GM12878 (cell line): ENCODE measurements at regions not wholly inside any gene's neighbourhood (a gene's known extent, or its start where the extent isn't known, plus 50 kb on each side); places are given as distances from the start of the nearest gene placed in this dataset.

ENCODE experiments used
- ATAC-seq: fragments of 200-7000 bp; cut with Tn5 transposase; 3 replicates; pipeline ENCODE4 v1.9.1; 2020; ENCODE audit warnings: mild to moderate bottlenecking, moderate library complexity
- BruUV-seq: library from RNA; stranded (reverse); fragments of 400-500 nt; replicated peaks from 2 replicates; lab custom pipeline; 2021; lab: Mats Ljungman, UMichigan
- CTCF ChIA-PET: fragments of 300-600 bp; sonication (Branson Sonifier 250); formaldehyde crosslinking; extraction: SDS; loops from one replicate; lab custom pipeline; 2021; ENCODE audit warnings: inconsistent platforms; lab: Yijun Ruan, JAX
- POLR2A ChIA-PET: fragments of 350-600 bp; formaldehyde crosslinking; extraction: SDS; loops from one replicate; lab custom pipeline; 2021; ENCODE audit warnings: inconsistent platforms; lab: Charles Lee
- RAD21 ChIA-PET: fragments of 300-600 bp; sonication (Branson Sonifier 250); formaldehyde crosslinking; loops from one replicate; lab custom pipeline; 2023; ENCODE audit warnings: antibody characterized with exemption; ENCODE audit not compliant: unreplicated experiment; lab: Charles Lee
- SMC1A ChIA-PET: fragments of 300-600 bp; sonication (Branson Sonifier 250); formaldehyde crosslinking; loops from one replicate; lab custom pipeline; 2023; ENCODE audit not compliant: unreplicated experiment, uncharacterized antibody; lab: Charles Lee
- DNase-seq: peaks from one replicate; pipeline ENCODE4 v3.0.0-alpha.2; 2011; ENCODE audit warnings: low read depth, low spot score
- FAIRE-seq: peaks from 3 replicates; lab custom pipeline; 2011; peaks lifted over from hg19 to GRCh38; lab: Jason Lieb, UNC
- H2AFZ ChIP-seq: 2 replicates; pipeline ENCODE4 v1.6.0; 2011; ENCODE audit warnings: low read depth, low read length, control low read depth; ENCODE audit not compliant: control insufficient read depth
- H3K27ac ChIP-seq: 2 replicates; pipeline ENCODE4 v1.5.1; 2011; ENCODE audit warnings: control low read depth; ENCODE audit not compliant: control insufficient read depth, insufficient read depth
- H3K27me3 ChIP-seq, 2 experiments: replicated peaks in 1 of 2; 2 replicates each; pipeline versions ENCODE4 v1.6.0 to v1.6.1; 2011; ENCODE audit warnings: low read length in 1 of 2; ENCODE audit not compliant: control insufficient read depth in 2 of 2, insufficient read depth in 2 of 2
- H3K36me3 ChIP-seq, 2 experiments: 2 replicates each; pipeline ENCODE4 v1.5.1; 2011; ENCODE audit warnings: low read length in 1 of 2; ENCODE audit not compliant: control insufficient read depth in 2 of 2, insufficient read depth in 2 of 2
- H3K4me1 ChIP-seq: 2 replicates; pipeline ENCODE4 v1.6.1; 2011; ENCODE audit warnings: mild to moderate bottlenecking, low read length, moderate library complexity, mixed read lengths; ENCODE audit not compliant: control insufficient read depth, insufficient read depth
- H3K4me2 ChIP-seq: 2 replicates; pipeline ENCODE4 v1.6.0; 2011; ENCODE audit warnings: control low read depth; ENCODE audit not compliant: control insufficient read depth, insufficient read depth
- H3K4me3 ChIP-seq: fragments of 200-600 bp; sonication (generic); 2 replicates; pipeline ENCODE4 v1.5.1; 2016
- H3K79me2 ChIP-seq: 2 replicates; pipeline ENCODE4 v1.6.0; 2011; ENCODE audit warnings: low read length; ENCODE audit not compliant: control insufficient read depth, insufficient read depth
- H3K9ac ChIP-seq: 2 replicates; pipeline ENCODE4 v1.8.0; 2011; ENCODE audit warnings: low read length, control low read depth, mixed read lengths; ENCODE audit not compliant: control insufficient read depth, insufficient read depth
- H3K9me3 ChIP-seq: replicated peaks from 3 replicates; pipeline ENCODE4 v1.5.1; 2011; ENCODE audit warnings: mild to moderate bottlenecking, low read length; ENCODE audit not compliant: control insufficient read depth, insufficient read depth
- H4K20me1 ChIP-seq: 2 replicates; pipeline ENCODE4 v1.6.0; 2011; ENCODE audit not compliant: control insufficient read depth, insufficient read depth
- ATF2 ChIP-seq: IDR thresholded peaks from 2 replicates; pipeline ENCODE4 v1.6.1; 2012; ENCODE audit warnings: low read length, inconsistent platforms
- BMI1 ChIP-seq: fragments of 450-650 bp; IDR thresholded peaks from 2 replicates; pipeline ENCODE4 v1.6.1; 2016; ENCODE audit warnings: mild to moderate bottlenecking, moderate library complexity, borderline replicate concordance
- E2F8 ChIP-seq: fragments of 450-650 bp; IDR thresholded peaks from 2 replicates; pipeline ENCODE4 v1.6.1; 2018; ENCODE audit warnings: mild to moderate bottlenecking, low read depth, moderate library complexity; ENCODE audit not compliant: partially characterized antibody
- JUNB ChIP-seq: IDR thresholded peaks from 2 replicates; pipeline ENCODE4 v1.6.1; 2016; ENCODE audit warnings: antibody characterized with exemption, mild to moderate bottlenecking
- MEF2A ChIP-seq: IDR thresholded peaks from 2 replicates; pipeline ENCODE4 v1.6.1; 2011; ENCODE audit warnings: low read depth, mild to moderate bottlenecking, low read length, moderate library complexity; ENCODE audit not compliant: insufficient read depth
- MYC ChIP-seq: IDR thresholded peaks from 2 replicates; pipeline ENCODE4 v1.6.1; 2011; ENCODE audit warnings: mild to moderate bottlenecking, low read length, moderate library complexity, inconsistent platforms; ENCODE audit not compliant: insufficient read depth, insufficient replicate concordance, insufficient read length, severe bottlenecking
- NR2C2 ChIP-seq: IDR thresholded peaks from 2 replicates; pipeline ENCODE4 v1.6.1; 2011; ENCODE audit warnings: borderline replicate concordance, low read depth; ENCODE audit not compliant: control insufficient read depth, insufficient read length
- NR2F1 ChIP-seq: fragments of 450-650 bp; conservative IDR thresholded peaks from 2 replicates; pipeline ENCODE4 v1.6.1; 2017; ENCODE audit warnings: mild to moderate bottlenecking
- POU2F2 ChIP-seq: IDR thresholded peaks from 3 replicates; pipeline ENCODE4 v1.6.1; 2011; ENCODE audit warnings: low read depth, mild to moderate bottlenecking, low read length, borderline replicate concordance
- SIN3A ChIP-seq: IDR thresholded peaks from 2 replicates; pipeline ENCODE4 v1.6.1; 2012; ENCODE audit warnings: low read depth, low read length, improper control_type of control experiment
- SMARCA5 ChIP-seq: fragments of 450-650 bp; IDR thresholded peaks from 2 replicates; pipeline ENCODE4 v1.6.1; 2017; ENCODE audit warnings: mild to moderate bottlenecking
- SPI1 ChIP-seq: IDR thresholded peaks from 2 replicates; pipeline ENCODE4 v1.6.1; 2011; ENCODE audit warnings: low read depth, mild to moderate bottlenecking, low read length, moderate library complexity, borderline replicate concordance; ENCODE audit not compliant: insufficient read depth
- SRF ChIP-seq, 2 experiments: IDR thresholded peaks; 2 replicates each; pipeline ENCODE4 v1.6.1; 2011; ENCODE audit warnings: low read depth in 2 of 2, low read length in 2 of 2, mild to moderate bottlenecking in 1 of 2, moderate library complexity in 1 of 2
- SUZ12 ChIP-seq: fragments of 200-600 bp; sonication (generic); IDR thresholded peaks from one replicate; pipeline ENCODE4 v1.6.1; 2018; ENCODE audit warnings: antibody characterized with exemption, mild to moderate bottlenecking; ENCODE audit not compliant: unreplicated experiment
- ZZZ3 ChIP-seq: IDR thresholded peaks from 2 replicates; pipeline ENCODE4 v1.6.1; 2011; ENCODE audit warnings: low read depth; ENCODE audit not compliant: control insufficient read depth, insufficient read length
- WGBS: methylation state at CpG from one replicate; pipeline ENCODE4 v1.1.6; 2016; ENCODE audit warnings: low lambda C conversion rate; ENCODE audit not compliant: insufficient replicate concordance, insufficient coverage; ENCODE audit errors: missing lambda C conversion rate; 5-methylcytosine and 5-hydroxymethylcytosine counted together
- in situ Hi-C: fragments of 300-500 bp; cut with MboI; formaldehyde crosslinking; loops from 9 replicates; pipeline ENCODE4 v1.14.3; 2018; ENCODE audit warnings: mixed read lengths
- intact Hi-C: fragments of 100-400 bp; cut with micrococcal nuclease; formaldehyde crosslinking; loops from one replicate; pipeline ENCODE4 v1.14.2; 2022; ENCODE audit not compliant: unreplicated experiment
- TF ChIP-seq, protein P1 (sequence below): fragments of 450-650 bp; formaldehyde crosslinking; IDR thresholded peaks from 2 replicates; pipeline ENCODE4 v1.4.0; 2022; ENCODE audit warnings: mild to moderate bottlenecking, moderate library complexity

DNA sequence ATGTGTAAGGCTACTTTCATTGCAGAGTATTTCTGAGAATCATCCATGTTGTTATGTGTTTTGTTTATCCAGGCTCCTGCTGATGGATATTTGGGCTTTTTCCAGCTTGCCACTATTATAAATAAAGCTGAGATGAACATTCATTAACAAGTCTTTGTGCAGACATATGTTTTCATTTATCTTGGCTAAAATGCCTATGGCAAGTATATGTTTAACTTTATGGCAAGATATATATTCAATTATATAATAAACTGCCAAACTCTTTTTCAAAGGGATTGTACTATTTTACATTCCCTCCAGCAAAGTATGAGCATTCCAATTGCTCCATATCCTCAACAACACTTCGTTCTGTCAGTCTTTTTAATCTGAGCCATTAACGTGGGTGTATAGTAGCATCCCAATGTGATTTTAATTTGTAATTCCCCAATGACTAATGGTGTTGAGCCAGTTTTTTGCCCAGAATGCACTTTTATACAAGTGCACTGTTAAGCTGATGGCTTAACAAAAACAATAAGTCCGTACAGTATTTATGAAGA, 452.4 kb downstream of the SHQ1 start:
- TF ChIP-seq NR2F1 (no peak), MYC (no peak), POU2F2 (no peak), E2F8 (no peak), ZZZ3 (no peak), JUNB (no peak), SRF (IDR thresholded peaks at IDR 0.05; ENCODE audit: low read depth in 2 of 2, low read length in 2 of 2) (no peak), ATF2 (no peak), NR2C2 (no peak), MEF2A (no peak), SIN3A (no peak), SUZ12 (no peak), SPI1 (no peak), SMARCA5 (no peak), BMI1 (no peak)
- TF ChIP-seq, protein P1, sequence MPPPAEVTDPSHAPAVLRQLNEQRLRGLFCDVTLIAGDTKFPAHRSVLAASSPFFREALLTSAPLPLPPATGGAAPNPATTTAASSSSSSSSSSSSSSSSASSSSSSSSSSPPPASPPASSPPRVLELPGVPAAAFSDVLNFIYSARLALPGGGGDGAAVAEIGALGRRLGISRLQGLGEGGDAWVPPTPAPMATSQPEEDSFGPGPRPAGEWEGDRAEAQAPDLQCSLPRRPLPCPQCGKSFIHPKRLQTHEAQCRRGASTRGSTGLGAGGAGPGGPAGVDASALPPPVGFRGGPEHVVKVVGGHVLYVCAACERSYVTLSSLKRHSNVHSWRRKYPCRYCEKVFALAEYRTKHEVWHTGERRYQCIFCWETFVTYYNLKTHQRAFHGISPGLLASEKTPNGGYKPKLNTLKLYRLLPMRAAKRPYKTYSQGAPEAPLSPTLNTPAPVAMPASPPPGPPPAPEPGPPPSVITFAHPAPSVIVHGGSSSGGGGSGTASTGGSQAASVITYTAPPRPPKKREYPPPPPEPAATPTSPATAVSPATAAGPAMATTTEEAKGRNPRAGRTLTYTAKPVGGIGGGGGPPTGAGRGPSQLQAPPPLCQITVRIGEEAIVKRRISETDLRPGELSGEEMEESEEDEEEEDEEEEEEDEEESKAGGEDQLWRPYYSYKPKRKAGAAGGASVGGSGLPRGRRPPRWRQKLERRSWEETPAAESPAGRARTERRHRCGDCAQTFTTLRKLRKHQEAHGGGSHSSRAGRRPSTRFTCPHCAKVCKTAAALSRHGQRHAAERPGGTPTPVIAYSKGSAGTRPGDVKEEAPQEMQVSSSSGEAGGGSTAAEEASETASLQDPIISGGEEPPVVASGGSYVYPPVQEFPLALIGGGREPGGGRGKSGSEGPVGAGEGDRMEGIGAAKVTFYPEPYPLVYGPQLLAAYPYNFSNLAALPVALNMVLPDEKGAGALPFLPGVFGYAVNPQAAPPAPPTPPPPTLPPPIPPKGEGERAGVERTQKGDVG (CRISPR knock-in tag), result no peak
- RAD21 ChIA-PET, result no interaction called here
- Histone ChIP-seq H2AFZ (no peak overlapping the region), H4K20me1 (peaks cover 7% of the 10 kb centered on the region; the same call in 1 of the 2 replicates), H3K27me3 (no peaks in the 10 kb centered on the region), H3K9me3 (no peaks in the 10 kb centered on the region; the same call in 2 of the 3 replicates), H3K79me2 (peaks cover 38% of the 10 kb centered on the region), H3K4me2 (no peak overlapping the region), H3K9ac (no peak overlapping the region), H3K36me3 (no peaks in the 10 kb centered on the region), H3K4me3 (no peak overlapping the region), H3K27ac (no peak overlapping the region), H3K4me1 (peaks cover 8% of the 10 kb centered on the region; the same call in 1 of the 2 replicates)
- ATAC-seq, result no peak
- SMC1A ChIA-PET, result interaction anchor here (1.6 kb wide), 1 partner anchor 8 kb away, joined by 6 read pairs; no protein-coding TSS in a partner anchor
- CTCF ChIA-PET, result interaction anchor here (1.0 kb wide), 1 partner anchor 271 kb away, joined by 3 read pairs; no protein-coding TSS in a partner anchor
- BruUV-seq, result no TSS peak
- 83% methylated on average over 3 of the region's 3 CpGs for WGBS
- in situ Hi-C loops (no loop called here), intact Hi-C loops (no loop called here)
- FAIRE-seq, result no peak
- POLR2A ChIA-PET, result no interaction called here
- DNase-seq, result no peak
